K562 (cell line): ENCODE measurements at regions not wholly inside any gene's neighbourhood (a gene's known extent, or its start where the extent isn't known, plus 50 kb on each side); places are given as distances from the start of the nearest gene placed in this dataset.
A peak's percentile ranks its signal among the peaks of the same experiment; 100 is the strongest.

Experiments
- CHCHD3 ChIP-seq: fragments of 250-450 bp; sonication (Bioruptor Pico); IDR thresholded peaks from 2 replicates; pipeline ENCODE4 v2.1.2; 2022; ENCODE audit warnings: mild to moderate bottlenecking
- NKRF ChIP-seq: fragments of 450-650 bp; IDR thresholded peaks from 2 replicates; pipeline ENCODE4 v1.6.1; 2016; ENCODE audit warnings: borderline replicate concordance
- POLR2AphosphoS5 ChIP-seq: IDR thresholded peaks from 2 replicates; pipeline ENCODE4 v1.6.1; 2011; ENCODE audit warnings: mild to moderate bottlenecking, low read depth, low read length, moderate library complexity; ENCODE audit not compliant: control insufficient read depth, insufficient read depth
- SAP30 ChIP-seq: fragments of 200-600 bp; sonication (generic); IDR thresholded peaks from 2 replicates; pipeline ENCODE4 v1.6.1; 2012; ENCODE audit warnings: borderline replicate concordance, low read depth, mild to moderate bottlenecking, moderate library complexity, low read length, control low read depth, inconsistent platforms; ENCODE audit not compliant: insufficient read depth, poor library complexity, severe bottlenecking
- SMAD2 ChIP-seq: fragments of 150-350 bp; IDR thresholded peaks from 2 replicates; pipeline ENCODE4 v1.6.1; 2014; ENCODE audit warnings: low read depth, mild to moderate bottlenecking, low read length
- ZFP30 ChIP-seq: fragments of 250-450 bp; sonication (Bioruptor Pico); IDR thresholded peaks from 2 replicates; pipeline ENCODE4 v1.8.0; 2022; ENCODE audit warnings: moderate library complexity, mild to moderate bottlenecking, inconsistent platforms, borderline replicate concordance
- ZNF239 ChIP-seq: fragments of 250-450 bp; sonication (Bioruptor Pico); IDR thresholded peaks from 2 replicates; pipeline ENCODE4 v1.4.0; 2020; ENCODE audit warnings: mild to moderate bottlenecking
- ZNF280A ChIP-seq: fragments of 450-650 bp; IDR thresholded peaks from 2 replicates; pipeline ENCODE4 v1.6.1; 2018; ENCODE audit warnings: mild to moderate bottlenecking, low read depth; ENCODE audit not compliant: partially characterized antibody
- ZNF551 ChIP-seq: fragments of 250-450 bp; sonication (Bioruptor Pico); IDR thresholded peaks from 2 replicates; pipeline ENCODE4 v1.5.0; 2021; ENCODE audit warnings: mild to moderate bottlenecking, moderate library complexity
- ZNF655 ChIP-seq: fragments of 250-450 bp; sonication (Bioruptor Pico); IDR thresholded peaks from 2 replicates; pipeline ENCODE4 v1.5.0; 2021

GRCh38 chr13:50410921-50411746 is 395.9 kb downstream of the KCNRG start (continued):
- TF ChIP-seq NKRF (no peak), SAP30 (no peak), SMAD2 (no peak), ZNF239 (CRISPR knock-in tag) (no peak), POLR2AphosphoS5 (peak; percentile 68), ZNF655 (CRISPR knock-in tag) (no peak), CHCHD3 (CRISPR knock-in tag) (no peak), ZNF551 (CRISPR knock-in tag) (no peak), ZFP30 (CRISPR knock-in tag) (no peak), ZNF280A (no peak)
